GM12873 (cell line): ENCODE measurements at regions not wholly inside any gene's neighbourhood (a gene's known extent, or its start where the extent isn't known, plus 50 kb on each side); places are given as distances from the start of the nearest gene placed in this dataset.

Experiments
- TF ChIP-seq, protein P1 (sequence below): IDR thresholded peaks from 2 replicates; pipeline ENCODE4 v1.5.1; 2012; ENCODE audit warnings: low read depth, mild to moderate bottlenecking, moderate library complexity, low read length, control low read depth; ENCODE audit not compliant: insufficient read depth; ENCODE audit errors: missing control alignments

DNA sequence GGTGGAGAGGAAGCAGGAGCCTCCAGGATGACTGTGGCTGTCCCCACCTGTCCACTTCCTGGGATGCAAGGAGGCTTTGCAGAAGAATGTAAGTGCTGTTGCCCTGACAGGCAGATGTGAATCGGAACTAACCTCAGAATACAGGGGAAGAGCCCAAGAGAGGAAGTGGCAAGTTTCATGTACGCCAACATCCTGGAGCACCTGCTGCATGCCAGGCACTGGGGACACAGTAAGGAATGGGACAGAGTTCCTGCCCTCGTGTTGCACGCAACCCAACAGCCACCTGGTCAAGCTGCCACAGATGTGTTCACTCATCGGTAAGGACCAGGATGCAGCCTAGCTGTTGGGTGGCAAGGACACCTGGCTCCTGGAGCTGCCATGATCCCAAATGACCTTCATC, 98.6 kb upstream of the RPL38 start:
- TF ChIP-seq, protein P1, sequence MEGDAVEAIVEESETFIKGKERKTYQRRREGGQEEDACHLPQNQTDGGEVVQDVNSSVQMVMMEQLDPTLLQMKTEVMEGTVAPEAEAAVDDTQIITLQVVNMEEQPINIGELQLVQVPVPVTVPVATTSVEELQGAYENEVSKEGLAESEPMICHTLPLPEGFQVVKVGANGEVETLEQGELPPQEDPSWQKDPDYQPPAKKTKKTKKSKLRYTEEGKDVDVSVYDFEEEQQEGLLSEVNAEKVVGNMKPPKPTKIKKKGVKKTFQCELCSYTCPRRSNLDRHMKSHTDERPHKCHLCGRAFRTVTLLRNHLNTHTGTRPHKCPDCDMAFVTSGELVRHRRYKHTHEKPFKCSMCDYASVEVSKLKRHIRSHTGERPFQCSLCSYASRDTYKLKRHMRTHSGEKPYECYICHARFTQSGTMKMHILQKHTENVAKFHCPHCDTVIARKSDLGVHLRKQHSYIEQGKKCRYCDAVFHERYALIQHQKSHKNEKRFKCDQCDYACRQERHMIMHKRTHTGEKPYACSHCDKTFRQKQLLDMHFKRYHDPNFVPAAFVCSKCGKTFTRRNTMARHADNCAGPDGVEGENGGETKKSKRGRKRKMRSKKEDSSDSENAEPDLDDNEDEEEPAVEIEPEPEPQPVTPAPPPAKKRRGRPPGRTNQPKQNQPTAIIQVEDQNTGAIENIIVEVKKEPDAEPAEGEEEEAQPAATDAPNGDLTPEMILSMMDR: no peak

DNA sequence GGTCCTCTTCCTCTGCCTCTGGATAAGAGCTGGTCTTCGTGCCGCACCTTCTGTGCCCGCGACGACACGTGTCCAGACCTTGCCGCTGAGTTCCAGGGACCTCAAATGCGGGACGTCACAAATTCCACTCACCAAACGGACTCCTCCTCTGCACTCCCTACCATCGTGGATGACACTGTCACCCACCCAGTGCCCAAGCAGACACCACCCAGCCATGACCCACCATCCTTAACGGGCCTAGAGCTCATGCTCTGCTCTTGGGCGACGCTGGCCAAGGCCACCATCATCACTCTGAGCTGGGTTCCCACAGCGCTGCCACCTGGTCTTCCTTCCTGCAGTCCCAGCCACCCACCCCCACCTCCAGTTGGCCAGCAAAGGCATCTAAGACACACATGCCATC, 96.4 kb upstream of the RPL38 start:
- TF ChIP-seq, protein P1: no peak

DNA sequence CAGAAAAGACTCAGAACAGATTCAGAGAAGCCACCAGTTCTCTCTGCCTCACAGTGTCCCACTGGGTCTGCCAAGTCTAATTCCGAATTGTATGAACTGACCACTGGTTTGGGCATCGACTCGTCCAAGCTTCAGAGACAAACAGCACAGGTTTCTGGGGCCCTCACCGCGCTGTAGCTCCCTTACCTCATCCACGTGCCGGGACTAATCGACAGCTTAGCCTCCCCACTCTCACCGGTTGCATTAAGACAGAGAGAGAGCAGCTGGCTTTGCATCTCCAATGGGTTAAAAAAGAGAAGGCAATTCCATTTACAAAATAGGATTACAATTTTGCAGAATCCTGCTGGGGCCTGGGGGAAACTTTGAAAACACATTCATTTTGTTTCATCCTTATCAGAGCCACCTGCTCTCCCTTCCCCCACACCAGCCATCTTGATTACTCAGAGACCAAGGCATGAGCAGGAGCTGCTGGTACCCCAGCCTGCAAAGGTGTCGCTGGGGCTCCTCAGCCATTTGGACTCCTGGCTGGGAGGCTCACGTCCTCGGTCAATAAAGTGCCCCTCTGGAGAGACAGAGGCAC, 95.3 kb upstream of the RPL38 start:
- TF ChIP-seq, protein P1: no peak

DNA sequence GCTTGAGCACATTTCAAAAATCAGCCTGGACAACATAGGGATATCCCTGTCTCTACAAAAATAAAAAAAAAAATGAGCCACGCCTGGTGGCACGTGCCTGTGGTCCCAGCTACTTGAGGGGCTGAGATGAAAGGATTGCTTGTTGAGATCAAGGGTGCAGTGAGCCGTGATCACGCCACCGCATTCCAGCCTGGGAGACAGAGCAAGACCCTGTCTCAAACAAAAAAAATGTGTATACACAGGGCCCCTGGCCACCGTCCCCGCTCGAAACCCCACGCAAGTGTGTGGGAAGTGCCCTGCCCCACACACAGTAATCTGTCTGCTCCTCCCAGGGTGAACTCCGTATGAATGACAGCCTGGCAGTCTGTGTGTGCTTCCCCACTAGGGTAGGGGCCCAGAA, 93.0 kb upstream of the RPL38 start:
- TF ChIP-seq, protein P1: no peak

DNA sequence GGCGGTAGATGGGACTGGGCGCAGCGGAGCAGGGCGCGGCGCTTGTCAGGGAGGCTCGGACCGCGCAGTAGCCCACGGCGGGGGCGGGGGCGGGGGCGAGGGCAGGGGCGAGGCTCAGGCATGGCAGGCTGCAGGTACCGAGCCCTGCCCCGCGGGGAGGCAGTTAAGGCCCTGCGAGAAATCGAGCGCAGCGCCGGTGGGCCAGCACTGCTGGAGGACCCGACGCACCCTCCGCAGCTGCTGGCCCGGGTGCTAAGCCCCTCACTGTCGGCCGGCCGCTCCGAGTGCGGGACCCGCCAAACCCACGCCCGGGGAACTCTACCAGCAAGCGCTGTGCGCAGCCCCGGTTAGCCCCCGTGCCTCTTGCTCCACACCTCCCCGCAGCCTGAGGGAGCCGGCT, 90.2 kb upstream of the RPL38 start:
- TF ChIP-seq, protein P1: no peak

DNA sequence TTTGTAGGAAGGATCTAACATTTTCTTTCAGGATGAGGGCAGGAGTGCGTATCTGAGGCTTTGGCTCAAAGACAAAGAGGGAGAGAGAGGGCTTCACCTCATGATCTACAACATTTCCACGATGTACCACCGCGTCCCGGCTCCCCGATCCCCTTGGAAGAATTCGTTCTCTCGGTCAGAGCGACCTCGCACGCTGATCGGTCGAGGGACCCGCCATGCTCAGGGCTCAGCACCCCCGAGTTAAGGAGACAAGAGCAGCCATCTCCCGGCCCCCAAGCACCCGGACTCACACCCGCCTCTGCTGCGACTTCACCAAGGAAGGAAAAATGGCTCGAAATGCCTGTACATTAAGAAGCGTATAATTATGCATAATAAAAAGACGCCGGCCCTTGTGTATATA, 89.5 kb upstream of the RPL38 start:
- TF ChIP-seq, protein P1: no peak

DNA sequence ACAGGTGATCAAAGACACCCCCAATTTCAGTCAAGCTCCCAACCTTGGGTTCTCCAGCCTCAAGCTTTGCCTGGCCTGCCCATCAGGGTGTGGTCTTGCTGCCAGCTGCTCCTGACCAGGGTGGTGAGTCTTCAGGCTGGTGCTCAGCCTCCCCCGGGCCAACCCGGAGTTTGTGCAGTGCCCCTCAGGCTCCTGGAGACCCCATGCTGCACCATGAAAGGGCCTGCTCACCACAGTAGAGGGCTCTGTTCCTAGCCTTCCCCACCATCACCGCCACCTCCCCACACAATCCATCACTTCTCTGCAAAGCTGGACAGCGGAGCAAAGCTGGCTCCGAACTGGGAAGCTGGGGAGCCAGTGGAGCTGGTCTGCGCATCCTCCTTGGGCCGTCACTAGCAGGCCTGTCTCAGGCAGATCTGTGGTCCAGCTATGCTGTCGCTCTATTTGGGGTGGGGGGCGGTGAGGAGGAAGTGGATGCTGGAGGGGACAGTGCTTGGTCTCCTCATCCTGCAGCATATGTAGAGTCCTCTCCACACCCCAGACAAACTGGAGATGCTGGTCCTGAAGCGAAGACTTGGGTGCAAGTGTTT, 88.5 kb upstream of the RPL38 start:
- TF ChIP-seq, protein P1: no peak

DNA sequence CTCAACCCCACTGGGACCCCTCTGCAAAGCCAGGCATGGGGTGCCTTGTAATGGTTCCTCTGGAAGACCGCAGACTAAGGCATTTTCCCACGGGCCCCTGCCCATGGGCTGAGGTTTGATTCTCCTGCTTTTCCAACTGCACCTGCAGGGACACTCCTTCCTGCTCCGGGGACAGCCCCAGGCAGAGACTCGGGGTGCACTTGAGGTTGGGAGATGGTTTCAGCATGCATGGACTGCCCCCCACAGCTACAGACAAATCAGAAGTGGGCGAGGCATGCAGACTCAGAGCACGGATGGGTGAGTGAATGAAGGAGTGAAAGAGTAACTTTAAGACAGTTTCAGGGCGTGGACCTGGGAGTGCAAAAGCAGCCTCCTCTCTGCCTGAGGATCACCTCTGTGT, 87.9 kb upstream of the RPL38 start:
- TF ChIP-seq, protein P1: no peak
